SK-N-SH treated with all-trans-retinoic acid at 6 μM for 48 hours (cell line): ENCODE measurements at regions not wholly inside any gene's neighbourhood (a gene's known extent, or its start where the extent isn't known, plus 50 kb on each side); places are given as distances from the start of the nearest gene placed in this dataset.

ENCODE experiments used
- ATAC-seq: fragments of 200-7000 bp; cut with Tn5 transposase; 3 replicates; pipeline ENCODE4 v1.9.1; 2020; ENCODE audit warnings: mild to moderate bottlenecking, moderate library complexity
- TF ChIP-seq, protein P1 (sequence below): fragments of 250-450 bp; sonication (Bioruptor Pico); IDR thresholded peaks from 2 replicates; pipeline ENCODE4 v1.5.1; 2020; ENCODE audit warnings: low read depth, mild to moderate bottlenecking, moderate library complexity

DNA sequence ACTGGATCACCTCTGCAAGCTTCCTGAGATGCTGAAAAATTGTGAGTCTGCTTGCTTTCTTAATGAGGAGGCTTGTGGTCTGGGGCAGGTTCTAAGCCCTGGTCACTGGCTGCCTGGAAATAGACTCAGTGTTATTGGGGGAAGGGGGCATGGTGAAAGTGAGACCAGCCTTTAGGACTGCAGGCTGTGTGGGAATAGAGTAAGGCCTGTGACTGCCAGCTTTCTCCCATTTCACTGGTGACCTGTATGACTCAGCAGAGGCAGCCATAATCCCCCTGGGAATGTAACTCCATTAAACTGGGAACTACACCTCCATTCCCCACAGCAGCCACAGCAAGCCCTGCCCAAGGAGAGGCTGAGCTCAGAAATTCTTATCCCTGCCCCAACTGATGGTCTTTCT is 55.9 kb upstream of the IL15 start:
- ATAC-seq: no peak
- TF ChIP-seq, protein P1, sequence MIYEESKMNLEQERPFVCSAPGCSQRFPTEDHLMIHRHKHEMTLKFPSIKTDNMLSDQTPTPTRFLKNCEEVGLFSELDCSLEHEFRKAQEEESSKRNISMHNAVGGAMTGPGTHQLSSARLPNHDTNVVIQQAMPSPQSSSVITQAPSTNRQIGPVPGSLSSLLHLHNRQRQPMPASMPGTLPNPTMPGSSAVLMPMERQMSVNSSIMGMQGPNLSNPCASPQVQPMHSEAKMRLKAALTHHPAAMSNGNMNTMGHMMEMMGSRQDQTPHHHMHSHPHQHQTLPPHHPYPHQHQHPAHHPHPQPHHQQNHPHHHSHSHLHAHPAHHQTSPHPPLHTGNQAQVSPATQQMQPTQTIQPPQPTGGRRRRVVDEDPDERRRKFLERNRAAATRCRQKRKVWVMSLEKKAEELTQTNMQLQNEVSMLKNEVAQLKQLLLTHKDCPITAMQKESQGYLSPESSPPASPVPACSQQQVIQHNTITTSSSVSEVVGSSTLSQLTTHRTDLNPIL (CRISPR knock-in tag): no peak
